ENCODE measurements at regions not wholly inside any gene's neighbourhood (a gene's known extent, or its start where the extent isn't known, plus 50 kb on each side); places are given as distances from the start of the nearest gene placed in this dataset.

DNA sequence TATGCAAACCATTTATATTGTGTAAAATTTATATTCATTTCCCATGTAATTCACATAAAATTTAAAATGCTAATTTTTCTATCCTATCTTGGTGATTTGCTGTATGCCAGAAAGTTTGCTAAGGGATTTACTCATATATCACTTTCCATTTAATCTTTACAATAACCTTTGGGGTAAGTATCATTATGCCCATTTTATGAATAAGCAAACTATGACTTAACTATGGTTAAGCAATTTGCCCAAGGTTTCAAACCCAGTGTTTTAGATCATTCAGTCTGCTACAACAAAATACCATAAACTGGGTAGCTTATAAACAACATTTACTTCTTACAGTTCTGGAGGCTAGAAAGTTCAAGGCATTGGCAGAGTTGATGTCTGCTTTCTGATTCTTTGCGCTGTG lies 246.4 kb upstream of the TMEM161B start:
- TF ChIP-seq, protein P1, sequence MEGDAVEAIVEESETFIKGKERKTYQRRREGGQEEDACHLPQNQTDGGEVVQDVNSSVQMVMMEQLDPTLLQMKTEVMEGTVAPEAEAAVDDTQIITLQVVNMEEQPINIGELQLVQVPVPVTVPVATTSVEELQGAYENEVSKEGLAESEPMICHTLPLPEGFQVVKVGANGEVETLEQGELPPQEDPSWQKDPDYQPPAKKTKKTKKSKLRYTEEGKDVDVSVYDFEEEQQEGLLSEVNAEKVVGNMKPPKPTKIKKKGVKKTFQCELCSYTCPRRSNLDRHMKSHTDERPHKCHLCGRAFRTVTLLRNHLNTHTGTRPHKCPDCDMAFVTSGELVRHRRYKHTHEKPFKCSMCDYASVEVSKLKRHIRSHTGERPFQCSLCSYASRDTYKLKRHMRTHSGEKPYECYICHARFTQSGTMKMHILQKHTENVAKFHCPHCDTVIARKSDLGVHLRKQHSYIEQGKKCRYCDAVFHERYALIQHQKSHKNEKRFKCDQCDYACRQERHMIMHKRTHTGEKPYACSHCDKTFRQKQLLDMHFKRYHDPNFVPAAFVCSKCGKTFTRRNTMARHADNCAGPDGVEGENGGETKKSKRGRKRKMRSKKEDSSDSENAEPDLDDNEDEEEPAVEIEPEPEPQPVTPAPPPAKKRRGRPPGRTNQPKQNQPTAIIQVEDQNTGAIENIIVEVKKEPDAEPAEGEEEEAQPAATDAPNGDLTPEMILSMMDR (conservative IDR thresholded peaks at IDR 0.05; ENCODE audit: low read depth in 2 of 2): no peak
- no peak for TF ChIP-seq POLR2AphosphoS5 (IDR thresholded peaks at IDR 0.05; ENCODE audit: low read depth)
- no peak for TF ChIP-seq EZH2phosphoT487 (IDR thresholded peaks at IDR 0.05; ENCODE audit: unreplicated experiment)
- TF ChIP-seq, protein P2, sequence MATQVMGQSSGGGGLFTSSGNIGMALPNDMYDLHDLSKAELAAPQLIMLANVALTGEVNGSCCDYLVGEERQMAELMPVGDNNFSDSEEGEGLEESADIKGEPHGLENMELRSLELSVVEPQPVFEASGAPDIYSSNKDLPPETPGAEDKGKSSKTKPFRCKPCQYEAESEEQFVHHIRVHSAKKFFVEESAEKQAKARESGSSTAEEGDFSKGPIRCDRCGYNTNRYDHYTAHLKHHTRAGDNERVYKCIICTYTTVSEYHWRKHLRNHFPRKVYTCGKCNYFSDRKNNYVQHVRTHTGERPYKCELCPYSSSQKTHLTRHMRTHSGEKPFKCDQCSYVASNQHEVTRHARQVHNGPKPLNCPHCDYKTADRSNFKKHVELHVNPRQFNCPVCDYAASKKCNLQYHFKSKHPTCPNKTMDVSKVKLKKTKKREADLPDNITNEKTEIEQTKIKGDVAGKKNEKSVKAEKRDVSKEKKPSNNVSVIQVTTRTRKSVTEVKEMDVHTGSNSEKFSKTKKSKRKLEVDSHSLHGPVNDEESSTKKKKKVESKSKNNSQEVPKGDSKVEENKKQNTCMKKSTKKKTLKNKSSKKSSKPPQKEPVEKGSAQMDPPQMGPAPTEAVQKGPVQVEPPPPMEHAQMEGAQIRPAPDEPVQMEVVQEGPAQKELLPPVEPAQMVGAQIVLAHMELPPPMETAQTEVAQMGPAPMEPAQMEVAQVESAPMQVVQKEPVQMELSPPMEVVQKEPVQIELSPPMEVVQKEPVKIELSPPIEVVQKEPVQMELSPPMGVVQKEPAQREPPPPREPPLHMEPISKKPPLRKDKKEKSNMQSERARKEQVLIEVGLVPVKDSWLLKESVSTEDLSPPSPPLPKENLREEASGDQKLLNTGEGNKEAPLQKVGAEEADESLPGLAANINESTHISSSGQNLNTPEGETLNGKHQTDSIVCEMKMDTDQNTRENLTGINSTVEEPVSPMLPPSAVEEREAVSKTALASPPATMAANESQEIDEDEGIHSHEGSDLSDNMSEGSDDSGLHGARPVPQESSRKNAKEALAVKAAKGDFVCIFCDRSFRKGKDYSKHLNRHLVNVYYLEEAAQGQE (IDR thresholded peaks at IDR 0.05; ENCODE audit: unreplicated experiment): no peak
- TF ChIP-seq EZH2 (IDR thresholded peaks at IDR 0.05; ENCODE audit: low read depth, unreplicated experiment): no peak
- TF ChIP-seq, protein P3, sequence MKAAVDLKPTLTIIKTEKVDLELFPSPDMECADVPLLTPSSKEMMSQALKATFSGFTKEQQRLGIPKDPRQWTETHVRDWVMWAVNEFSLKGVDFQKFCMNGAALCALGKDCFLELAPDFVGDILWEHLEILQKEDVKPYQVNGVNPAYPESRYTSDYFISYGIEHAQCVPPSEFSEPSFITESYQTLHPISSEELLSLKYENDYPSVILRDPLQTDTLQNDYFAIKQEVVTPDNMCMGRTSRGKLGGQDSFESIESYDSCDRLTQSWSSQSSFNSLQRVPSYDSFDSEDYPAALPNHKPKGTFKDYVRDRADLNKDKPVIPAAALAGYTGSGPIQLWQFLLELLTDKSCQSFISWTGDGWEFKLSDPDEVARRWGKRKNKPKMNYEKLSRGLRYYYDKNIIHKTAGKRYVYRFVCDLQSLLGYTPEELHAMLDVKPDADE (IDR thresholded peaks at IDR 0.05): no peak
- TF ChIP-seq ZNF114 (CRISPR knock-in tag; IDR thresholded peaks at IDR 0.05): no peak
- no peak for TF ChIP-seq CREB1 (CRISPR knock-in tag; IDR thresholded peaks at IDR 0.05; ENCODE audit: low read depth)
- TF ChIP-seq STAT1 (IDR thresholded peaks at IDR 0.05; ENCODE audit: unreplicated experiment): no peak

All from GM23338 (cell line).